GM18873 (cell line): ENCODE measurements at regions not wholly inside any gene's neighbourhood (a gene's known extent, or its start where the extent isn't known, plus 50 kb on each side); places are given as distances from the start of the nearest gene placed in this dataset.

ENCODE experiments used
- ATAC-seq: cut with Tn5 transposase; IDR thresholded peaks from one replicate; pipeline ENCODE4 v1.9.1; 2021; ENCODE audit warnings: mild to moderate bottlenecking, moderate library complexity, moderate number of reproducible peaks; ENCODE audit not compliant: unreplicated experiment, low FRiP score

DNA sequence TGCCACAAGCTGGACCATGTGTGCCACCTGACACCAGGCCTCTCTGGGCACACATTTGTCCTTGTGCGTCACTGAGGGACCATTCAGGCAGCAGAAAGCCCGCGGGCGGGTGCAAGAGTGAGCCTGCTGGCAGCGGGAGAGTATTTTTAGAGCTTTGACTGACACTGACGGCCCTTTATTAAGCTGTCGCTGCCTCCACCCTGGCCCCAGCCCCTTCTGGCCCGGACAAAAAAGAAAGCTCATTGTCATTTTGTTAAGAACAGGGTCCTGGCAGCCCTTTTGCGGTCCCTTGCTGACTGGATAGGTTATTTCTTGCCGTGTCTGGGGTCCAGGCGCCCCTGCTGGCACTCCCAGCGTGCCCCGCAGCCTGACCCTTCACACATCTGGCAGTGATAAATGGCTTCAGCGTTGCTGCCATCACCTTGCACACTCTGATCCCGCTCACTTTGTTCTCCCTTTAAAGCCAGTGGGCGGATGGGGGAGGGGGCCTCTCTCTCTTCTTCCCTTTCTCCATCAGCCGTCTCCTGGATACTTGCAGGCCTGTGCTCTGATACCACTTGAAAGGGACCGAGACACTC, 78.4 kb upstream of the NKD1 start:
- no peak for ATAC-seq

DNA sequence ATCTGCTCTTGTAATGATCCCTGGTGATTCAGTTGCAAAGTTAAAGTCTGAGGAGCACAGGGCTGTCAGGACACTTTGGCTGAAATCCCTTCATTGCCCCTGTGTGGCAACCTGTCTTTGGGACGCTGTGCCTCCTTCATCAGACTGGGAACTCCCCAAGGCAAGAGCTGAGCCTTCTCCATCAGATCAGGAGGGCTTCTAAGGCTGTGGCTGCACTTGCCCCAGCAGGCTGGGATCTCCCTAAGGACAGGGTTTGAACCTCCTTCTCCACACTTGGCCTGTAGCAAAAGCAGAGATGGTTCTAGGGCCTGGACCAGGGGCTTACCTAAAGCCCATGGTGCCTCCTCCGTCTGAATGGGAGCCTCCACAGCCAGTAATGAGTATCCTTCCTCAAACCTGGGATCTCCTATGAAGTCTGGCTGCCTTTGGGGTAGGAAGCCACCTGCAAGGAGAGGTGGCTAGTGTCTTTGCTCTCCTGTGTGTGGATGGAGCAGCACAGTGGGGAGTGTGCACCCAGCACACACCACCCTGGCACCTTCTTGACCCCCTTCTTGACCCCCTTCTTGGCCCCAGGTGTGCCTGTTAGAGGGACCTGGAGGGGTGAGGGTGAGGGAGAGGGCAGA, 79.0 kb upstream of the NKD1 start:
- no peak for ATAC-seq

DNA sequence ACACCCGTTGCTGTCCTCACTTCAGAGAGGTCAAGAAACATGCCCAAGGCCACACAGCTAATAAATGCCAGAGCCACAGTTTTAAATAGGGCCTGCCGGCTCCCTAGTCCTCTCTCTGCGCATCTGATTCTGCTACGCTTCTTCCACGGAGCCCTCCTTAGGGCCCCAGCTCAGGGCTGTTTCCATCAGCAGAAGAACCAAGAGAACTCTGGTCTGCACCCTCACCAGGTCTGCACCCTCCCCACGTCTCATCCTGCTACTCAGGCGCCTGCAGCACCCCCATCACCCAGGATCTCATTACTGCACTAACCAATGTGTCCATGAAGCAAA, 79.5 kb upstream of the NKD1 start:
- ATAC-seq = no peak

DNA sequence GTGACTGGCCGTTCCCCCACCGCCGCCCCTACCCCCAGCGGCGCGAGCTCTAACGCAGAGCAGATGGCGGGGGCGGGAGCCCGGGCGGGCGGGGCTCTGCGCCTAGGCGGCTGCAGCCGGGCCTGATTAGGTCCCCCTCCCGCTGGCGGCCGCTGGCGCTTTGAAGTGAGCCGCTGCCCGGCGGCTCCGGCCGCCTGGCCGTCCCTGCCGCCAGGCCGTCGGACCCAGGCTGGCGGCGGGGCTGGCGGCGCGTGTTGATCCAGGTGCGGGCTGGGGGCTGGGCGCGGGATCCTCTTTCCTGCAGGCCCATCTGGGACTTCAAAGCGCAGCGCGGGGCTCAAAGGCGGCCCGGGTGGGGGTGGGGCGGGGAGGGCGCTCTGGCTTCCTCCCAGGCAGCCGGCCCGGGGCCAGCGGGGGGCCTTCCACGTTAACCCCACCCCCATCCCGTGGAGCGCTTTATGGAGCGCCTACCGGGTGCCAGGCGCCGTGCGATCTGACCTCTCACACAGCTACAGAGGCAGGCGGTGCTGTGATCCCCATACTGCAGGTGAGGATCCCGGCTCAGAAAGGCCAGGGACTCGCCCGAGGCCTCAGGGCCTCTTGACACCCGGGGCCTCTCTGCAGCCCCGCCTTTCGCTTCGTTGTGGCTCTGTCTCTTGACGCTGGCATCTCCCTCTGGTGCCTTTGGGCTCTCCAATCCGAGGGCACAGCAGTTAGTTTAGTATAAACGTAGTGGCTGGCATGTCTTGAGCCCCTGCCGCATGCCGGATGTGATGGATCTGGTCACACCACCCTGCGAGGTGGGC, 80.0 kb upstream of the NKD1 start:
- no peak for ATAC-seq

DNA sequence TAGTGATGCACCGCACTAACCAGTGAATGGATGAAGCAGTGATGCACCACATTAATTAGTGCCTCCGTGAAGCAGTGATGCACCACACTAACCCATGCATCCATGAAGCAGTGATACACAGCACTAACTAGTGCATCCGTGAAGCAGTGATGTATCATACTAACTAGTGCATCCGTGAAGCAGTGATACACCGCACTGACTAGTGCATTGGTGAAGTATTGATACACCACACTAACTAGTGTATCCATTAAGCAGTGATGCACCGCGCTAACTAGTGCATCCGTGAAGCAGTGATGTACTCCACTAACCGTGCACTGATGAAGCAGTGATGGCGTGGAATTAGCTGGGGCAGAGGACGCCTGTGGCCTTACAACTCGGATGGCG, 80.6 kb upstream of the NKD1 start:
- no peak for ATAC-seq

DNA sequence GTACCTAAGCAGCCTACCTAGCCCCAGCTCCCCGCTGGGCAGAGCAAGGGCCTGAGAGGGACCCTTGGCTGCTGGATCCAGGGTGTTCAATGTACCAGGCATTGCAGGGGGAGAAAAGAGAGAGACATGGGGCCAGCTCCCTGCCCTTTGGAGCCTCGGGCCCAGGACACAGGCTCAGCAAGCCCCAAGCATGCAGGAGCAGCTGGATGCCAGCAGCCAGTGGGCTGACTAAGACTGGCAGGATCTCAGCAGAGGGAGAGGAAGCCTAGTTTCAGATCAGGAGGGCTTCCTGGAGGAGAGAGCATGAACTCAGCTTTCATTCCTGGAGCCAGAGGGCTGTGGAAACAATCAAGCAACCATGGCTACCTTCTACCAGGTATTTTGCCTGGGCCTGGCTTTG, 82.0 kb upstream of the NKD1 start:
- ATAC-seq = no peak

DNA sequence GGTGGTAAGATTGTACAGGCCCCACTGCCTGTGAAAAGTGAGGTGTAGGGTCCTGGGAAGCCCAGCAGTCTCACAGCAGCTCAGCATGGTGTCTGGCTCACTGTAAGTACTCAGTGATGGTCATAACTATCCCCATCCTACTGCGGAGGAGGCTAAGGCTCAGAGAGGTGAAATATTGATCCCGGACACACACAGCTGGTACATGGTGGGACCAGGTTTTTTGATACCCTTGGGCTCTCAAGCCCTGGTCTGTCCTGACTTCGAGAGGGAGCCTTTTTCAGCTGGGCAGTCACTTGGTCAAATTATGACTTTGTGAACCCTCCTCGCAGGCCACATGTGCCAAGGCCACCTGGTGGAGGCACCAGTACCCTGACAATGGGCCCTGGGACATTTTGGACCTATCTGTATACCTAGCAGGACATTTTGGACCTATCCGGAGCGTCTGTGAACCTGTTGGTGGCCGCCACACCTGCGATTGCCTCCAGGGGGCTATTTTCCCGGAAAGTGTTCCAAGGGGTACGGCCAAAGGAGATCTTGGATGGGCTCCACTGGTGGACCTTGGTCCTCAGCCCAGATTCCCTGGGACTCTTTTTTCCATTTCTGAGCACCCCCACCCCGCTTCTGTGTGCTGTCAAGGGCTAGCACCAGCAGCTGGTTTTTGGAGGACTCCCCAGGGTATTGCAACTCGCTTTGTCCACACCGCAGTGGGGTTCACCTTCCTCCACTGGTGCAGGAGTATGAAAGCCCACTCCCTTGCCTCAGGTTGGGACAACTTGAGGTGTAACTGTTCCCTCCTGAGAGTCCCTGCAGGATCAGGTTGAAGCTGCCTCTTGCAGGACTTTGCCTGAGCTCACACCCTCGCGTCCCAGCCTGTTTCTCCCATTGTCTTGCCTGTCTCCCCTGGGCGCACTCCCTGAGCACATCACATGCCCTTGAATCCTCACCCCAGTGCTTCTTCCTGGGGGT, 83.6 kb upstream of the NKD1 start:
- ATAC-seq = no peak

DNA sequence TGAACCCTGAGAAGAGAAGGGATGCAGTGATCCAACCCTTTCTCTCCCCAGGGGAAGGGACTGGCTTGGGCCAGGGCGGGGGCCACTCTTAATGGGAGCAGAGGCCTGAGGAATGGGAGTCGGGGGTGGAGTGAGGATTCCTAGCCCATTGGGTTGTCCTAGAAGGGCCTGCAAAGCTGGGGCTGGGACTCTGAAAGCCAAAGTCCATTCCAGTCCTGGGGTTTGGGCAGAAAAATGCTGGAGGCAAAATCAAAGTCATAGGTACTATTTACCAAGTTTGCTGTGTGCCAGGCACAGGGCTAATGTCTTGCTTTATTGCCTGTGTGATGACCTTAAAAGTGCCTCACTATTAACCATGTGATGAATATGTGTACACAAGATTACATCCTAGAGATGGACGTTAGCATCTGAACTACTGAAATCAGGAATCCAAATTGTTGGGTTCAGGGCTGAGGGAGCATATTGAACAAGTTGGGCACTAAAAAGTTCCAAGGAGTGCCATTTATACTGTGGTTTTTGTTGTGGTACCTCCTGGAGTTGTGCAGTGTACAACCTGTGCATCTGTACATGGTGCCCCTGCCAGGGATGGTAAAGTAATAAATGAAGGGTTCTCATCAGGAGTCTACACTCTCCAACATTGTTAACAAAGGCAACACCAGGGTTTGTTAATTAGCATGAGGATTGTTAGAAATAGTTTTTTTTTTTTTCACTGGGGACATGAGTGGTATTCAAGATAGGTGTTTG, 84.4 kb upstream of the NKD1 start:
- ATAC-seq = no peak

DNA sequence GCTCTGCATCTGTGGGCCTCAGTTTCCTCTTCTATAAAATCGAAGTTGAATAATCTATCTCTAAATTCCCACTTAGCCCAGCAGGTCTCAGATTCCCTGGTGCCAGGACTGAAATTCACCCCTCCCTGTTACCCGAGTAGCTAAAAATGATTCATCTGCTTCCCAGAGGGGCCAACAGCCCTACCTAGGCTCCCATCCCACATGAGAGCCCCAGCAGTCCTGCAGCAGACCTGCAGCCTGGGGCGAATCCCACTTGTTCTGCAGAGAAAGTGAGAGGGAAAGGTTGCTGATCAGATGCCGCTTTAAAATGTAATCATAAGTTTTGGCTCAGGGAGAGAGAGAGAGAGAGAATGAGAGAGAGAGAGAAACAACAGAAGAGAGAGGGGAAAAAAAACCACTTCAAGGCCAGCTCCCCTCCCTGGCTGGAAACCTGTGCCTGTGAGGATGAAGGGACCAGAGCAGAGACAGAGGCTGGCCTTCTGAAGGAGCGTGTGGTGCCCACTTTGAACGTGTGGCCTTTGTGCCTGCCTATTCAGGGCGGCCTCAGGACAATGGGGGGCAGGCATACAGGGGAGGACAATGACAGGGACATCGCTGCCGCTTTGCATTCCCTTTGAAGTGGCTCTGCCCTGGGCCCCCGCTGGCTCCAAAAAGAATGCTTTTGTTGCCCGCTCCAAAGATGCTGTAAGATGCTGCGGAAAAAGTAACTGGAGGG, 85.2 kb upstream of the NKD1 start:
- no peak for ATAC-seq

DNA sequence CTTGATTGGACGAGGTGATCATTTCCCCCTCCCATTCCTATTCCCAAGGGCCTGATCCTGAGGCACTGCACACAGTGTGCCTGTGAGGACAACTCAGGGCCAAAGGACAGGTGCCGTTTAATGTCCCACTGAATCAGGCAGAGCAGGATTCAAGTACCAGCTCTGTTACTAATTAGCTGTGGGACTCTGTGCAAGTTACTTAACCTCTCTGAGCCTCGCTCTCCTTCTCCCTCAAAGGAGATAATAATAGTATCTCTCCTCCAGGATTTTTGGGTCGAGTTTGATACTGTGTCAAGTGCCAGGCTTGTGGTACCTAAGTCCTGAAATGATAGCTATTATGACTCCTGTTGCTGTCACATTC, 86.8 kb upstream of the NKD1 start:
- ATAC-seq = no peak

DNA sequence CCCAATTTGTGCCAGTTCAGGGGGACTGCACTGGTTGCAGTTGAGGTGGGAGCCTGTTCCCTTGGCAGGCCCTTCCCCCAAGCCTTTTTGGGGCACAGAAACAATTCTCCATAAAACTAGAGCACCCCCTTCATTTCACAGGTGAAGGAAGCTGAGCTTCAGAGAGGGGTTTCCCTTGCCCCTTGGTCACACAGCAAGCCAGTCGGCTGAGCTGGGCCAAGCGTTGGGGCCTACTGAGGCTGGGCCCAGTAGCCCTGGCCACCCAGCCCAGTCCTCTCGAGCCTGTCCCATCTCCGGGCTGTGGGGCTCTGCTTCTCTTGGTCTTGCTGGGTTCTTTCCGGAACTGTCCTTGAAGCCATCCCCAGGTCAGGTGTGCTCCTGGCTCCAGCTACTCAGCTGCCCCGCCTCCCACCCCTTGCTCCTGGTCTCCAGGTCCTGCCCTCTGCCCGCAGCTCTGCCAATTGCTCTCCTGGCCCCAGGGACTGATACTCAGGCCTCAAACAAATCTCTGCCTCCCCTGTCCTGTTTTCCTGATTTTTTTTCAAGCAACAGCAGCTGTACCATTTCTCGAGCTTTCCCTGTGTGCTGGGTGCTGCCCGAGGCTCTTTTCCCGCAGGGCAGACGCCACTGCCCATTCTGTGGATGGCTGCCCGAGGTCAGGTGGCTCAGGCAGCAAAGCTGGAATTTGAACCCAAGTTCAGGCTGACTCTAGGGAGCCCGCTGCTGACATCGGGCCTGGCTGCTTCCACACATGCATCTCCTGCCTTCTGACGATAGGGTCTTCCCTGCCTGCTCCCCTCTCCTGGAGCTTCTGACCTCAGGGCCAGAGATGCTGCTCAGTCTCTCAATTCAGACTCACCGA, 87.4 kb upstream of the NKD1 start:
- ATAC-seq = no peak

DNA sequence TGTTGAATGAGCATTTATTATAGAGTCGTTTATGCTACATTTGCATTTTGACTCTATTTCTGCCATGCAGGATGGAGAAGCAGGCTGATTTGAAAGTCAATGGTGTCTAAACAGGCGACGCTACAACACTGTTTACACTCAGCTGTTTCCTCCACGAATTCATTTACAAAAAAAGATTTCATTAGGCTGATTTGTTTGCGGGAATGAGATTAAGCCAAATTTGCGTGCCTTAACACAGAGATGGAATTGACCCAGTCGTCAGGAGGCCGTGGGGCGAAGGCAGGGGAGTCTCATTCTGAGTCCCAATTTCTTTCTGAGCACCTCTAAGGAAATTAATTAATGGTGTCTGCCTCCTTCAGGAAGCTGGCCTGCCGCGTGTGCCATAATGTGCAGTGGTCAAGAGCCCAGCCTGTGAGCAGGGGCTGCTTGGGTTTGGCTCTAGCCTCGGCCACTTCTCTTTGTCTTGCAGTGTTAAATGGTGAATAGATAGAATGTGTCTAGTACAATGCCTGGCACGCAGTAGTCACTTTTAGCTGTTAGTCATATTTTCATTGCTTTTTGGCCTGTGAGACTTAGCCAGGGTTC, 88.6 kb upstream of the NKD1 start:
- ATAC-seq = no peak

DNA sequence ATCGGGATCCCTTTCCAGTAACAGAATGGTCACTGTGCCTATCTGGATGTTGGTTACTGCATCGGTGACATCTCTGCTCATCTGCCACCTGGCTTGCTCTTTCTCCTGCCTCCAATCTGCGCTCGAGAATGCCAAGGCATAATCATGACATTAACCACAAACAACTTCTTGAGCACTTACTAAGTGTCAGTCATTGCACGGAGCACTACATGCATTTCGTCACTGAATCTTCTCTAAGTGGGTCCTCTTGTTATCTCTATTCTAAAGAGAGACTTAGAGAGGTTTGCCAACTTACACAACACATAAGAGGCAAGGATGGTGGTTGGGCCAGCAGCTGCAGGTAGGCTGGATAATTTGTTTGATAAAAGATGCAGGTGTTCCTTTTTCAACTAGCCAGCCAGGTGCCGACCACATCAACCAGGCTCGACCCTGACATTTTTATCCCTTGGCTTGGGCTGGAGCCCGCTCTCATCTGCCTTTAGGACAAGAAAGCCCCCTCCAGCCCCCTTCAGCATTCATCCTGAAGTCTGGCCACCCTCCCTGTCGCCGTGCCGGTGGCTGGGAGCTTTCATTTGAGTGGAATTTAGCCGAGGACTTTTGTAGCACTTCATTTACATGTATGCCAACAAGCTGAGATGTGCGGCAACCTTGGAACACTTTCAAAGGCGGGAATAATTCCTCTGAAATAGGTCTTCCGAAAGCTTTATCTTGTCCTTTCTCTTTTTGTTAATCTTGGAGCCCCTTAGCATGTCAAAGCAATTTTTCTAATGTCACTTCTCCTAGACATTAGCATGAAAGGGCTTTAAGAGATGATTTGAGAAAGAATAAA, 89.3 kb upstream of the NKD1 start:
- ATAC-seq = no peak

DNA sequence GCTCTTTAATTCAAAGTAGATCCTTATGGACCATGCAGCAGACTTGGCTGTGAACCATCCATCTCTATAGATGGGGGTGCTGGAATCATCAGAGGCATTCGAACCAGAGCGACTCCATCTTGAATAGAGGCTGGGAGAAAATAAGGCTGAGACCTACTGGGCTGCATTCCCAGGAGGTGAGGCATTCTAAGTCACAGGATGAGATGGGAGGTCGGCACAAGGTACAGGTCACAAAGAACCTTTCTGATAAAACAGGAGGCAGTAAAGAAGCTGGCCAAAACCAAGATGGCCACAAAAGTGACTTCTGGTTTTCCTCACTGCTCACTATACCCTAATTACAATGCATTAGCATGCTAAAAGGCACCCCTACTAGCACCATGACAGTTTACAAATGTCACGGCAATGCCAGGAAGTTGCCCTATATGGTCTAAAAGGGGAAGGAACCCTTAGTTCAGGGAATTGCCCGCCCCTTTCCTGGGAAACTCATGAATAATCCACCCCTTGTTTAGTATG, 89.2 kb upstream of the BRD7 start:
- ATAC-seq = no peak

DNA sequence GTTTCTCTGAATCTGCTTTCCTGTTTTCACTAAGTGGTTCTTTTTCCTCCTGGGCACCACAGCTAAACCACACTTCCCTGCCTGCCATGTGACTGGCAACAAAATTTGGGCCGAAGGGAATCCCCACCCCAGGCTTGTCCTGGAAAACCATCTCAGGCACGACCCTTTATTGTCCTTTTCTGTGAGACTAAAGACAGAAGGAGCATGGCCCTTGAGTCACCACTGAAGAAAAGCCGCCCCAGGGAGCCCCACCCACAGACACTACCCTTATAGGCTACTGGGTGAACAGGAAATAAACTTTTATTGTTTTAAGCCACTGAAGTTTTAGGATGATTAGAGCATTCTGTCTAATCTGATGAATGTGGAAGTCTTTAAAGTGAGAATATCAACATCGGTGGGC, 88.6 kb upstream of the BRD7 start:
- no peak for ATAC-seq

DNA sequence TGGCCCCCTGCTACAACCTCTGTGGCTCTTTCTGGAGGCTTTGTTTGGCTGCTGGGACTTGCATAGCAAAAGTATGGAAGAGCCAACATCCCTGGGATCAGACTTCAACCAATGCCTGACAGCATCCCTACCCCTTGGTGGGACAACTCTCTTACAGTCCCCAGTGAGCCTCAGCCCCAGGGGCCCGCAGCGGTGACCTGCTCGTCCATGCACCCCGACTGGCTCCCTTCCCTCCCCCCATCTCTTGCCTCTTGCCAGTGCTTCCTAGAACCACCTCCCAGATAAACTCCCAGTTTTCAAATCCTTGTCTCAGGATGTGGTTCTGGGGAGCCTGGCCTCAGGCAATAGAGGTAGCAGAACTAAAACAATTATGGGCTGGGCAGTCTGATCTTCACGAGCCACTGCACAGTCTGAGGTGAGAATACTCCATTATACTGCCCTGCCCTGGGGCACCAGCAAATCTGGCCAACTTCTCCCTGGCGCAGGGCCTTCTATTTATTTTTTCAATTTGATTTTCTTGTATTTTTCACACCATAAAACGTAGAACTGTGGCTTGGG, 86.6 kb upstream of the BRD7 start:
- no peak for ATAC-seq

DNA sequence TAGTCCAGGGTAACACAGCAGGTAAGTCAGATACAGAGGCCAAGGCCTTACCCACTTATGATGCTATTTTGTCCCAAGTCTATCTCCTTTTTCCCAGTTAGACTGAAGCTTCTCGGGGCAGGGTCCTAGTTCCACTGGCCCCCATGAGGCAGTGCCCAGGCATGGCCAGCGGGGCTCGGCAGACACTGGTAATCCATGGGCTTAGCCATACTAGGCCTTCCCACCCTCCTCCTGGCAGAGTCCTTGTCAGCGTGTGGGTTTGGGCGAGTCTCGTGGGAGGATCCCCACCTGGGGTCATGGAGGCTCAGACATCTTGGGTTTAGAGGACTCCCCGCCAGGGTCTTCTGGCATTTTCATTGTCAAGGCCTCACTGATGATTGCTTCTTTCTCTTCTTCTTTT, 84.7 kb upstream of the BRD7 start:
- ATAC-seq = no peak
